GM18868 (cell line): ENCODE measurements at regions not wholly inside any gene's neighbourhood (a gene's known extent, or its start where the extent isn't known, plus 50 kb on each side); places are given as distances from the start of the nearest gene placed in this dataset.

Experiments used
- ATAC-seq: cut with Tn5 transposase; IDR thresholded peaks from one replicate; pipeline ENCODE4 v1.9.1; 2021; ENCODE audit warnings: mild to moderate bottlenecking, moderate library complexity; ENCODE audit not compliant: unreplicated experiment

DNA sequence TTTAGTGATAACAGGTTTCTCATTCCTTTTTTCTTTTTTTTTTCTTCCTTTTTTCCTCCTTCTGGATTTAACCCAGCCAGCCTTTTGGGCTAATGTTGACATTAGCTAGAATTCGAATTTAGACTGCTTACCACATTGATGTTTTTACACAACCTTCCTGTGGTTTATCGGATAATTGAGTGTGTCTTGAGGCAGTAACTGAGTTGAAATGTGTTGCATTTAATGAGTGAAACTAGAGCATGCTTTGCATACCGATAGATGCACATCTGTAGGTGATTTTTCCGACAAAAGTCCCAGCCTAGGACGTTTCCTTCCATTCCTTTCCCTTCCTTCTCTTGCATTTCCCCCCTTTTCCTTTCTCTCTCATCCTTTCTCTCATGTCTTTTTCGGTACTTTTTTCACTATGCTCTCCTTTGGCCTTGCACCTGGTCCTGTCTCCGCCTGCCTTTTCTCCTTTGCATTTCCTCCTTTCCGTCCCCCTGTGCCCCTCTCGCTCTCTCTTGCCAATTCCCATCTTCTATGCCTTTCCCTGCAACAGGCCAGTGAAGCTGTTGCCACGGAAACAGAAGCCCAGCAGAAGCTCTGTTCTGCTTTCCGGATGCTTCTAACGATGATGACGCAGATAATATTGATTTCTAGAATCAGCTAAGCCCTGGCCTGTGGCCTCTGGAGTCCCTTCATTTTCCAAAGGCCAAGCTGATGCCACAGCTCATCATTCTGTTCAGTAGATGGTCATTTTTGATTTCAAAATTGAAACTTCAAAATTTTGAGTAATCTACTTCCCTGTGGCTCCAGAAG lies 76.1 kb downstream of the SLC25A47 start:
- ATAC-seq, result no peak

DNA sequence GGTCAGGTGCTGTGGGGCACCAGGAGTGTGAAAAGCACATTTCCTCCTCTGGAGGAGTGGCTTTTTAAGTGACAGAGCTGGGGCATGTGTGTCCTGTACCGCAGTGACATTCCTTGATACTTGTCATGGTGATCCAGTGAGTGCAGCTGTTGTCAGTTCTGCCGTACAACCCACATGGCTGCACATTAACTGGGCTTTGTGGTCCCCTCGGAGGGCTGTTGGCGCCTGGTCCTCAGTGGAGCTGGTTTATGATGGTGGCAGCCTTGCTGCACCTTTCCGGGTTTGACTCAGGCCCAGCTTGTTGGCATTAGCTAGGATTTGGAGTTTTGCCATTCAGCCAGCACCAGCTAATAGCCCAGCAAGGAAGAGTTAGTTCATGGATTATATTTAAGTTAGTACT lies 77.0 kb downstream of the SLC25A47 start:
- ATAC-seq, result no peak

DNA sequence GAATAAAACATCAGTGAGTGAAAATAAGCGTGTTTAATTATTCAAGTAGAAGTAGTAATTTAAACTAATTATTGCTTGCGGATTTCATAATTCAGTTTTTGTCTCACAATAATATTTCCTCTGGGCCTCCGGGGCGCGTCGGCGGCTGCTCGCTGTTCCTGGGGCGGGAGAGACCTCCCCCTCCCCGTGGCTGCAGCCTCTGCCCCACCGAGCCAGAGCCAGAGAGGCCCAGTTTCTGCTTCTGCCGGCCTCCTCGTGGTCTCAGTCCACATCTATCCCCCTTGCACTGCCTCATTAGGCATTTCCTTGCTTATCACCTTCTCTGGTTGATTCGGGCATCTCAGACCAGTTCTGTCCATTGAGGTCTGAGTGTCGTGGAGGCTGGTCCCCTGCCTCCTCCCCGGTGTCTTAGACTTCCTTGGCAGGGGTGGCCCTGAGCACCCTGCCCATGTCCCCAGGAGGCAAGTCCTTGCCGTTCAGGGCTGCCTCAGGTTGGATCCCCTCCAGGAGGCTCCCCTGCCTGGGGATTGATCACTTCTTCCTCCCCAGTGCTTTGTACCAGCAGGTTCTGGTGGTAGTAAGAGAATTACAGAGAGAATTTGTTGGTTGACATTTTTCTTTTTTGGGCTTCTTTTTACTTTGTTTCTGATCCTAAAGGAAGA lies 78.0 kb downstream of the SLC25A47 start:
- no peak for ATAC-seq

DNA sequence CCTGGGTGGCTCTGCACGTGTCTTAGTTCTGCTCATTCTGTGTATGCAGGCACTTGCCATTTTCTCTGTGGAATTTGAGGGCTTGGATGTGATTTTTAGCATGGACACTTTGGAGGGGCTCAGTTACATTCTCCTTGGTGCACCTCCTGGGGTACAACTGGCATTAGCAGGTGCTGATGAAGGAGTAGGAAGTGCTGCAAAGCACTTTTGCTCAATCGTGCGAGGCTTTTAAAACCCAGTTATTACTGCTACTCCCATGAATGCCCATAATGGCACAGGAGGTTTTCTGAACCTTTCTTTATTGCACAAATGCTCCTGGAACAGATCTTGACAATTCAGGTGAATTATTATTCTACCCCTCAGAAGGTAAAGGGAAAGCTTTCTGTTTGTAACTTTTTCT lies 78.7 kb downstream of the SLC25A47 start:
- ATAC-seq, result no peak

DNA sequence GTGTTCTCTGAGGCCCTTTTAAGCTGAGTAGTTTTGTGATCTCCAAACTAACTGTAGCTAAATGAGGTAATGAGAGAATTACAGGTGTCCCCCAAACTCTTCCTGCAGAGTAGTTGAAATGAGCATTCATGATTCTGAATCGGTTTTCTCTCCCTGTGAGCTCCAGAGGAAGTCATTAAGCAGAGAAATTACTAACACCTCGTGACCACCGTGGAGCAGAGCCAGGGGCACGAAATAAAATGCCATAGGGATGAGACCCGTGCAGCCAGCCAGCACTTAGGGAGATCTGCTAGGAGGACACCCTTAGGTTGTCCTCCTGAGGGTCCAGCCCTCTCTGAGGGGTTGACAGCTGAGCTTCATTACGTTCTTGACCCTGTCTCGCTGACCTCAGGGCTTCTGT lies 79.5 kb downstream of the SLC25A47 start:
- ATAC-seq, result no peak

DNA sequence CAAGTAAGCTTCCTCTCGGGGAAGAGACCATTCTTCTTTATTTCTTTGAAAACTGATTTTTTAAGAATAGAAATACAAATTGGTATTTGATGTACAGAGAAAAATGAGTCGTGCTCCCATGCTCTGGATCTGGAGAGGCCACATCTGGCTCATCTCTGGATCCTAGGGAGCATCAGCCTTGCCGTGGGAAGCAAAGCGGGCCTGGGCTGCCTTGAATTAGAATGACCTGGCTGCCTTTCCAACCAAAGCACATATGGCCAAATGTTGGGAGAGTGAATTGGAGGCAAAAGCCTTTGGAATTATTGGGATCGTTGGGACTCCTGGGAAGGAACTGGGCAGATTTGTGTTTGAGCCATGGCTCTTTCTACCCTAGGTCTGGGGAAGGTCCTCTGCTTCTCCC lies 80.0 kb downstream of the SLC25A47 start:
- no peak for ATAC-seq

DNA sequence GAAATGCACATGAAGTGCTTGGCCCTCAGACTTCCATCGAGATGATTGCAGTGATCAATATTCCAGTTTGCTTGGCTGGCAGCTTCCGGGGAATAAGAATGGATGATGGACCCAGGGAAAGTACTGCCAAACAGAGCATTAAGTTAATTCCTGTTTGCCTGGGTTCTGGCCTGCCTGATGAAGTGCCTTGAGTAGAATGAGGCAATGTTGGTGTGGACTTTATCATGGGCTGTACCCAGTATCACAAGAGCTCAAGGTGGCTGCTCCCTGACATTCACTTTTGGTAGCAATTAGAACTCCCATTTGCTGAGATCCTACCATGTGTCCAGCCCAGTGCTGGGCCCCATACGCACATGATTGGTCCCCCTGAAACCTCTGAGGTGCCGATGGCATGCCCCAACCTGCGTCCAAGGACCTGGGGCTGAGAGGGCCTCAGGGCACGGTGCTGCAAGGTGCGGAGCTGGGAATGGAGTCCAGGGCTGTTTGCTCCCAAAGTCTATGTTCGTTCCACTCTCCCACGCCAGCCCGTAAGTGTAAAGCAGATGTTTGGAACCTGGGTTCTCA lies 80.7 kb downstream of the SLC25A47 start:
- ATAC-seq, result no peak

DNA sequence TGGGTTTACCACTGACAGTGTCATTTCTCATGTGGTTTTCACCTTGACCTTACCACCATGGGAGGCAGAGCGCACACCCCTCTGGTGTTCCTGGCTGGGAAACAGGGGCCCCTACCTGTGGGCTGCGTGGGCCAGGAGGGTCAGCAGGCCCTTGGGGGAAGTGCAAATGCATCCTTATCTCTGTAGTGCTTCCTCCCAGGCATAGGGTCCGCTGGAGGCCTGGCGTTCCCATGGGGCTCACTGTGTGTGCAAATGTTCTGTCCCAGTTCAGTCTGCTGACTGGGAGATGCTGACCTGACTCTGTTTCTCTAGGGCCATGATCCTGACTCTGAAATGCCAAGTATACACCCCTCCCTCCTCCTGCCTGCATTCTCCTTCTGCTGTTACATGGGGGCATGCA lies 81.3 kb downstream of the SLC25A47 start:
- no peak for ATAC-seq

DNA sequence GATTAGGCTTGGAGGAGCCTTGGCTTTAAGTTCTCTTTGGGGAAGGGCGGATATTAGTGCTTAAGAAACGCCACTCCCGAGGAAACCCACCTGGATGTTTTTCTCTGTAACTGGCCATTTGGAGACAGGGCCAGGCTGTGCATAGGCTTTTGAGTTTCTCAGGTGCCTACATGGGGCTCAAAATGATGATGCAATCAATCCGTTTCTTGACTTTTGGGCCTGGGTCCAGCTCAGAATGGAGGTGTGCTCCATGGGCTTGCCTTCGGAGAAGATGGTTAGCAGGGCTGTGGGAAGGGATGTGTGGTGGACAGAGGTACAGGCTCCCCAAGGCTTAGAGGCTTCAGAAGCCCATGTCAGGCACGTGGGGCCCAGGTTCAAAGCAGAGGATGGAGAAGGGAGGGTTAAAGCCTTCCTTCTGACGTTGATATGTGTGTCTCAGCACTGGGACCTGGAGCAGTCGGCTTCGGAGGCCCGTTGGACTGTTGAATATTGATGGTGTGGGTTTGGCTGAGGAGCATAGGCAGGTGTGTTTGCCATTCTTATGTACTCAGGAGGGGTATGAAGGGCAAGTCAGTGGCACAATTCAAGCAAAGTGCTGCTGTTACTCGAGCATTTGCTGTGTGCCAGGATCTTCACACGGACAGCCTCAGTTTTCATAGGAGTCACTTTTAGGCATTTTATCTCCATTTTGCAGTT lies 82.8 kb downstream of the SLC25A47 start:
- ATAC-seq, result no peak

DNA sequence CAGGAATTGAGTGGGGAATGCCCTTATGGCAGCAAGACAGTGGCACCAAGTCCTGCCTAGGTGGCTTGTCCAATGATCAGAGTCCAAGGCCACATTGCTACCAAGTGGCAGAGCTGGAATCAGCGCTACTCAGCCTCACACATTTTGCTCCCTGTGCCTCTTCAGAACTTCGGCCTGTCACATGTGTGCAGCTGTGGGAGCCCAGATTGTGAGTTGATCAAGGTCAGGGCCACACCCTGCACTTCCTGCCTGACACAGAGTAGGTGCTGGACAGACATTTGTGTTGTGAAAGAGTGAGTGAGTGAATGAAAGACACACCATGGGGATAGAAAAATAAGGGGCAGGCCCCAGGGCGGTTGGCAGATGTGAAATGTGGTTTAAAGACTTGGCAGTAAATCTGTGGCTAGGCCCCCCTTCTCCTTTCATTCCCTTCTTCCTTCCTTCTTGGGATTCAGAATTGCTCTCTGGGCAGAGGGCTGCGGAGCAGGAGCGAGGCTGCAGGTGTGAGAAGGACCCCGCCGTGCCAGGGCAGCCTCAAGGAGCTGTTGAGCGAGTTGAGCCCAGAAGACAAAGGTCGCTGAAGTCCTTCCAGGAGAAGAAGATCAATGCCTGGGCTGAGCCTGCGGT lies 83.5 kb downstream of the SLC25A47 start:
- no peak for ATAC-seq

DNA sequence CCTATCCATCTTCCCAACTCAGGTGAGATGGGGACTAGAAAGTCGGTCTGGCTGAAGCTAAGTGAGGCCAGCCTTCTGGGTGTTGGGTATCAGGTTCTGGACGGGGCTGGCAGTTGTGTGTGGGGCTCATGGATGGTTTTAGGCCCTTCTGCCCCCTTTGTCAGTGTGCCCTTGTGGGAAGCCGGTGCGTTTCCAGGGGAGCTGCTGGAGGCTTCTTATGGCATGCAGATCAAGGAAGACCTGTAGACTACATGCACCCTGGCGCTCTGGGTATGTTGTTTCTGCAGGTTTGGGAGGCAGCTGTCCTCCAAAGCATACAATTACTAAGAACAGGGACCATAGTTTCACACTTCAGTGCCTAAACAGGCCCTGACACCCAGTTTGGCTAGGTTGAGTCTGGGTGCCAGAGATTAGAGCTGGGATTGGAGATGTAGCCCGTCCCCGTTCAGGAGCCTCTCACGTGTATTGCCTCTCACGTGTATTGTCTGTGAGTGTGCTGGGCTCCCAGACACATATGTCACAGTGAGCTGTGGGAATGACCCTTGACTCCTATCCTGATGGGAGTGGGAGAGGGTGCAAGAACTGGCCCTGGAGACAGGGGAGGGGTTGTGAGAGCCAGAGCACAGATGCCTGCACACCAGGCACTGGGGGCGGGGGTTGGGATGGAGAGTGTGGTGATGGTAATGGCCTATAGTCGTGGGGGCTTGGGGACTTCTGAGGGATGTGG lies 84.4 kb downstream of the SLC25A47 start:
- no peak for ATAC-seq

DNA sequence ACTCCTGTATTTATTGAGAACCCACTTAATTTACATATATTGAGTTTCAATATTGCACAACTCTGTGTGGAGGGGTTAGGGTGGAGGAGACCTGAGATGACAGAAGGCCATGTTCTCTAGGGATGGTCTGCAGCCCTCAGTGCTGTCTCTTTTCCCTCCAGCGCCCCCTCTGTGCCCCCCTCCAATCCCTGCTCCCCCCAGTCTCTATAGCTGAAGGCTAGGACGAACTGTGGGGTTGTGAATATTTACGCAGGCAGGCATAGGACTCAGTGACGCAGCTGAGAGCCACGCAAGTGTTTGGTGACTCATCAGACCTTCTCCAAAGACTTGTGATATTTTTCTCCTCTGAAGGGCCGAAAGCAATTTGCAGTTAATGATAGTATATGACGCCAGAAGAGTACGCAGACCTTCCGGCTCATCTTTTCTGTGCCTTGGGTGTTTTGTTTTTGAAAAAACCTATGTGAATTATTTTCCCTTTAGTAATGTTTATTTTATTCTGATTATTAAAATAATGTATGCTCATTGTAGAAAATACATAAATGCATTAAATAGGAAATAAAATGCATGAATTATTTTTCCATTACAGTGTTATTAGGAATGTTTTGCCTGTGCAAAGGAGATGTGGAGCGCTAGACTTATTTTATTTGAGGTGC lies 85.3 kb downstream of the SLC25A47 start:
- ATAC-seq, result no peak

DNA sequence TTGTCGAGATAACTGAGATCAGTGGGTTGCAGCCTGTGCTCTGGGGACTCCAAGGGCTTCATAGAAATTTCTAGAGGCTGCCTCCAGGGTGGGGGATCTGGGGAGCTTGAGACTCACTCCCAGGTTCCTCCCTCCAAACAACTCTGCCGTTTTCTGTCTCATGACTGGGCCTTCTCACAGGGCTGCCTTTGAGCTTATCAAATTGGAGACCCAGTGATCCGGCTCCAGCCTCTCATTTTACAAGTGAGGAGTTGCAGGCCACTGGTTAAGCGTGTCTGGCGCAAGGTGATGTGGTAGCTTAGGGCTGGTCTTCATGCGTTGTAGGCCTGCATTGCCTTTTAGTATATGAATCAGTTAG lies 85.8 kb downstream of the SLC25A47 start:
- no peak for ATAC-seq

DNA sequence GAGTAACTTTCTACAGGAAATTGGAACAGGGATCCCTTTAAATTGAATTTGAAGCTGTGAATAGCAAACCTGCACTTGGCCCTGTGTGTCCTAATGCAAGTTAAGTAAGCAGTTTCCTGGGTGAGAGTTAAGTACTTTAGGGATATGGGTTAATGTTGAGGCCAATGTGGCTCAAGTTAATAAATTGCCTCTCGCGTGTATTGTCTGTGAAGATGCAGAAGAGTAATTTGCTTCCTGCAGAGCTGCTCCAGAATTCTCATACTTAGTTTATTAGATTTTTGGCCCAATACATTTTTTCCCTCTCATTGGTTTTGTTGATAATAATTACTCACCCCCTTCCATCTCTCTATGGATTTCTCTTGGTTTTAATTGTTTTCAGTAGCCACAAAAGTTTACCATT lies 86.5 kb downstream of the SLC25A47 start:
- no peak for ATAC-seq

DNA sequence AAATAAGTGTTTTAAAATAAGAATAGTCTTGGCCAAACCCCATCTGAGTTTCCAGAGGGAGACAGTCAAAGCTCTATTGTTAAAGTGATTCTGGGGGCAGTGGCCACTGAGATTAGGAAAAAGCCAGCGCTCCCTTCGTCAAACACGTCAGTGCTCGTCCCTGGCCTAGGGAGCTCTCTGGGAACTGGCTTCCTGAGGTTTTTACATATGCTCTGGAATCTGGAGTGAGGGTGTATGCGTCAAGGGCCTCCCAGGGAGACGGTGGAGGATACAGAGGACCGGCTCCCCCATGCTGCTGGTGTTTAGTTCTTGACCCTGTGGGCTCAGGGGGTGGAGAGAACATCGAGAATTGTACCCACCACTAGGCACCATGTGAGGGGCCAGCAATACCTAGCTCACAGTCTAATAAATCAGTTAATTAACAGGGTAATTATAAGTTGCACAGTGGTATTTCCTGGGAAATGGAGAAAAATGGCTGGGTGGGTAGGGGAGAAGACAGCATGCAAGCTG lies 87.0 kb downstream of the SLC25A47 start:
- ATAC-seq, result no peak

DNA sequence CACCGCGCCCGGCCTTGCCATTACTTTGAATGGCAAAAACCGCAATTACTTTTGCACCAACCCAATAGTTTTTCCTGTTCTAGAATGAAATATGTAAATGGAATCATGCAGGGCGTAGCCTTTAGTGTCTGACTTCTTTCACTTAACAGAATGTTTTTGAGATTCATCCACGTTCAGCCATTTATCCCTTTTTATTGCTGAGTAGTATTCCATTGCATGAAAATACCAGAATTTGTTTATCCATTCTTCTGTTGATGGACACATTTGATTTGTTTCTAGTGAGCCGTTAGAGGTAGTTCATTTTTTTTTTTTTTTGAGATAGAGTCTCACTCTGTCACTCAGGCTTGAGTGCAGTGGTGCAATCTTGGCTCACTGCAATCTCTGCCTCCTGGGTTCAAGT lies 90.6 kb downstream of the SLC25A47 start:
- ATAC-seq, result no peak

DNA sequence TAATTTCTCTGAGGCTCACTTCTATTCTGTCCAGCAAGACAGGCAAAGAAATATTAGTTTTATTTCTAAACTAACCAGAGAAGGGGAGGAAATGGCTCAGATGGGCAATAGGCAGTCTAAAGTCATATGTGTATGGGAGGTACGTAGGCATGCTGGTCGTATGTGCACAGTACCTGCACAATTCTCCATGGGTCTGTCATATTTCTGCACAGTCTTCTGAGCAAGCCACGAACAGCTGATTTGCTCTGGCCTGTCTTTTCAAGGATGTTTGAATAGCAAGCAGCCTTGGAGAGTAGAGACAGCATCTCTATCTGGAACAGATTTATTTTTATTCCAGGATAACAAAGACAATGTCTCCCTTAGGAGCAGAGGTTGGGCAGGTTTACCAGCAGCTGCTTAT lies 92.1 kb downstream of the SLC25A47 start:
- no peak for ATAC-seq

DNA sequence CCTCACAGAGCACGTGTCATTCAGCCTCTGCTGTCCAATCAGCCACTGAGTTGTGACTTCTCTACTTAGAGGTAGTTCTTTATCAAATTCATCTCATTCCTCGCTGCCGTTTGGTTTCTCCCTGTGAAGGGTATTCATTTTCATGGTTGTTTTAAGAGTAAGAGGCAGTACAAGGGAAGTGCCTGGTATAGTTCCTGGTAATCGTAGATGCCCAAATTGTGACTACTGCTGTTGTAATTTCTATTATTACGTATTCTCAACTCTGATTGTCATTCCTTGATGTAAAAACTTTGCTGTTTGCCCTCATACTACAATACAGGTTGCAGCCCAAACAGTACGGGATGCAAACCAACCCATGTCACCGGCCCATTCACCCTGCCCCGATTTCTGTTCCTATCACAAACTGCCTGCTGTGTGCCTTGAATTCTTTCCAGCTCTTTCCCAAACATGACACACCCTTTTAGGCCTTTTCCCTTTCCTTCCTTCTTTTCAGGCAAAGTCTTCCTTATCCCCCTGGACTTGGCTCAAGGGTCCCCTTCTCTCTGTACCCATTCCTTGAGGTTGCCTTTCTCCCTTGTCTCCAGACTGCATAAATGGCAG lies 93.0 kb downstream of the SLC25A47 start:
- ATAC-seq, result no peak
